ENCODE measurements at regions not wholly inside any gene's neighbourhood (a gene's known extent, or its start where the extent isn't known, plus 50 kb on each side); places are given as distances from the start of the nearest gene placed in this dataset.

DNA sequence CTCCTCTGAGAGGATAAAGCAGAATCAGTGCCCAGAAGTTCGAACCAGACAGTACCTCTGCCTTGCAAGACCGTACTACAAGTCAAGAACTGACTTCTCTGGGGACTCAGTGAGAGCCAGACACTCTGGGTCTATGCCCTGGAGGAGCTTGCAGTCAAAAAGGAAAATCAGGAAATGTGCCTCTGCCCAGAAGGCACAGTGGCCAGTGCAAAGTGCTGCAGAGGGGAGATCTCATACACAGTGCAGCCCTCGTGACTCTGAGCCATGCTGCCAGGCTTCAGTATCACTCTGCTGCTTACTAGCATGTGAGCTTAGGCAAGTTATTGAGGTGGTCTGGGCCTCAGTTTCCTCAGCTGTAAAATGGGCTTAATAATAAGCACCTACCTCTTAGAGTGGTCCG lies 144.0 kb upstream of the NPY start:
- Histone ChIP-seq H4K20me1 (ENCODE audit: control insufficient read depth, extremely low read depth, insufficient read depth, low read length) (no peaks in the 10 kb centered on the region), H2AFZ (ENCODE audit: control insufficient read depth, low read length) (no peak overlapping the region), H3K4me2 (ENCODE audit: control insufficient read depth, extremely low read depth, insufficient read depth, low read depth, low read length) (no peak overlapping the region), H3K4me1 (ENCODE audit: control insufficient read depth, extremely low read depth, insufficient read depth, low read length) (no peaks in the 10 kb centered on the region), H3K9ac (ENCODE audit: control insufficient read depth, extremely low read depth, insufficient read depth, low read length) (no peak overlapping the region), H3K27me3 (ENCODE audit: control insufficient read depth, extremely low read depth, insufficient read depth, low read length) (no peaks in the 10 kb centered on the region), H3K36me3 (ENCODE audit: control insufficient read depth in 2 of 2, extremely low read depth in 1 of 2, insufficient read depth in 2 of 2, low read length in 2 of 2) (no peaks in the 10 kb centered on the region), H3K9me1 (ENCODE audit: control insufficient read depth, extremely low read depth, insufficient read depth, low read length) (no peaks in the 10 kb centered on the region), H3K27ac (ENCODE audit: control insufficient read depth, insufficient read depth, low read length) (no peak overlapping the region), H3K79me2 (ENCODE audit: control insufficient read depth, insufficient read depth, low read length) (no peaks in the 10 kb centered on the region), H3K9me3 (ENCODE audit: control insufficient read depth, low read depth, low read length) (no peaks in the 10 kb centered on the region), H3K4me3 (ENCODE audit: control insufficient read depth in 2 of 3, extremely low read depth in 1 of 3, insufficient read depth in 2 of 3, low read depth in 1 of 3, low read length in 3 of 3) (no peak overlapping the region)
- dilution Hi-C loops (cut with MboI; ENCODE audit: extremely low pct_ligation_motif_present, low sequenced_read_pairs), result no loop called here
- no peak for FAIRE-seq
- TF ChIP-seq EZH2 (IDR thresholded peaks at IDR 0.05; ENCODE audit: low read length), result no peak
- TF ChIP-seq, protein P1, sequence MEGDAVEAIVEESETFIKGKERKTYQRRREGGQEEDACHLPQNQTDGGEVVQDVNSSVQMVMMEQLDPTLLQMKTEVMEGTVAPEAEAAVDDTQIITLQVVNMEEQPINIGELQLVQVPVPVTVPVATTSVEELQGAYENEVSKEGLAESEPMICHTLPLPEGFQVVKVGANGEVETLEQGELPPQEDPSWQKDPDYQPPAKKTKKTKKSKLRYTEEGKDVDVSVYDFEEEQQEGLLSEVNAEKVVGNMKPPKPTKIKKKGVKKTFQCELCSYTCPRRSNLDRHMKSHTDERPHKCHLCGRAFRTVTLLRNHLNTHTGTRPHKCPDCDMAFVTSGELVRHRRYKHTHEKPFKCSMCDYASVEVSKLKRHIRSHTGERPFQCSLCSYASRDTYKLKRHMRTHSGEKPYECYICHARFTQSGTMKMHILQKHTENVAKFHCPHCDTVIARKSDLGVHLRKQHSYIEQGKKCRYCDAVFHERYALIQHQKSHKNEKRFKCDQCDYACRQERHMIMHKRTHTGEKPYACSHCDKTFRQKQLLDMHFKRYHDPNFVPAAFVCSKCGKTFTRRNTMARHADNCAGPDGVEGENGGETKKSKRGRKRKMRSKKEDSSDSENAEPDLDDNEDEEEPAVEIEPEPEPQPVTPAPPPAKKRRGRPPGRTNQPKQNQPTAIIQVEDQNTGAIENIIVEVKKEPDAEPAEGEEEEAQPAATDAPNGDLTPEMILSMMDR (optimal IDR thresholded peaks at IDR 0.05 in 1 of 3, IDR thresholded peaks at IDR 0.05 in 1 of 3, conservative IDR thresholded peaks at IDR 0.05 in 1 of 3; ENCODE audit: extremely low read depth in 1 of 3, insufficient read depth in 2 of 3, low read length in 3 of 3), result no peak
- DNase-seq (ENCODE audit: low read depth, low spot score), result no peak

DNA sequence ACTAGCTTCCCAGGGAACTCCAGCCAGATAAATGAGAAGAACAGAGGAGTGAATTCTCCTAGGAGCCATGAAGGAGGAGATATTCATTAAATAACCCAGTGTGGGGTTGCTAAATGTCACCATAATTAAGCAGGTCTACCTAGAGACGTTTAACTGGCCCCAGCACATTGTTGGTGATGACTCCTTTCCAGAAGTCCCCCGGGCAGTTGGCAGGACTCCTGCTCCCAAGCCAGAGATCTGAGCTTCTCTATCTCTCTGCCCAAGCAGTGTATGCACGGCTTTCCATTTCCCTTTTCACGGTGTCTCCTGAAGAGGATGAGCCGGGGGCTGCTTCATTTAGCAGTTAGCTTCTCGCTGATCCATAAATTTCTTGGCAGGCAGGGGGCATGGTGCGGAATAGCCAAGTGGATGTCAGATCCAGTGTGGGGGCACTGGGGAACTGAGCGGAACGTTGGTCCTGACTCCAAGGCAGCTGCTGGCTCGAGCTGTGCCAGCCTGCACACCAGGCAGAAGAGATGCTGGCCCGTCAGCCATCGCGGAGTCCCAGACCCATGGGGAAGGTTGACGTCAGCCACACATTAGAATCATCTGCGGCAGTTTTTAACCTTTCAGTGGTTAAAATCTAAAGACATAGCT lies 142.0 kb upstream of the NPY start:
- FAIRE-seq (no peak), DNase-seq (ENCODE audit: low read depth, low spot score) (no peak)
- H4K20me1 ChIP-seq (ENCODE audit: control insufficient read depth, extremely low read depth, insufficient read depth, low read length), result no peaks in the 10 kb centered on the region
- H3K36me3 ChIP-seq (ENCODE audit: control insufficient read depth in 2 of 2, extremely low read depth in 1 of 2, insufficient read depth in 2 of 2, low read length in 2 of 2), result no peaks in the 10 kb centered on the region
- H3K4me2 ChIP-seq (ENCODE audit: control insufficient read depth, extremely low read depth, insufficient read depth, low read depth, low read length), result no peak overlapping the region
- no peaks in the 10 kb centered on the region for H3K4me1 ChIP-seq (ENCODE audit: control insufficient read depth, extremely low read depth, insufficient read depth, low read length)
- no peak overlapping the region for H3K27ac ChIP-seq (ENCODE audit: control insufficient read depth, insufficient read depth, low read length)
- H3K27me3 ChIP-seq (ENCODE audit: control insufficient read depth, extremely low read depth, insufficient read depth, low read length), result no peaks in the 10 kb centered on the region
- H3K9ac ChIP-seq (ENCODE audit: control insufficient read depth, extremely low read depth, insufficient read depth, low read length), result no peak overlapping the region
- H3K9me1 ChIP-seq (ENCODE audit: control insufficient read depth, extremely low read depth, insufficient read depth, low read length), result no peaks in the 10 kb centered on the region
- no peak overlapping the region for H3K4me3 ChIP-seq (ENCODE audit: control insufficient read depth in 2 of 3, extremely low read depth in 1 of 3, insufficient read depth in 2 of 3, low read depth in 1 of 3, low read length in 3 of 3)
- H3K9me3 ChIP-seq (ENCODE audit: control insufficient read depth, low read depth, low read length), result no peaks in the 10 kb centered on the region
- TF ChIP-seq EZH2 (IDR thresholded peaks at IDR 0.05; ENCODE audit: low read length), result no peak
- TF ChIP-seq, protein P1 (optimal IDR thresholded peaks at IDR 0.05 in 1 of 3, IDR thresholded peaks at IDR 0.05 in 1 of 3, conservative IDR thresholded peaks at IDR 0.05 in 1 of 3; ENCODE audit: extremely low read depth in 1 of 3, insufficient read depth in 2 of 3, low read length in 3 of 3), result no peak
- no peak overlapping the region for H2AFZ ChIP-seq (ENCODE audit: control insufficient read depth, low read length)
- dilution Hi-C loops (cut with MboI; ENCODE audit: extremely low pct_ligation_motif_present, low sequenced_read_pairs), result no loop called here
- no peaks in the 10 kb centered on the region for H3K79me2 ChIP-seq (ENCODE audit: control insufficient read depth, insufficient read depth, low read length)
